BLaER1 treated with 17β-estradiol and CSF1 and Interleukin-3, amounts not matched to agents 10 nM and 100 nM (cell line): ENCODE measurements at regions not wholly inside any gene's neighbourhood (a gene's known extent, or its start where the extent isn't known, plus 50 kb on each side); places are given as distances from the start of the nearest gene placed in this dataset.

ENCODE experiments used
- H3K27ac ChIP-seq, 11 experiments: shearing (Covaris generic); formaldehyde crosslinking; 2 replicates each; pipeline ENCODE4 v1.8.1; 2022
- H3K27me3 ChIP-seq, 11 experiments: shearing (Covaris generic); formaldehyde crosslinking; 2 replicates each; pipeline ENCODE4 v1.8.1; 2022
- H3K36me3 ChIP-seq, 11 experiments: shearing (Covaris generic); formaldehyde crosslinking; 2 replicates each; pipeline ENCODE4 v1.8.1; 2022
- H3K4me1 ChIP-seq, 10 experiments: shearing (Covaris generic); formaldehyde crosslinking; 2 replicates each; pipeline ENCODE4 v1.8.1; 2022
- H3K4me2 ChIP-seq, 11 experiments: shearing (Covaris generic); formaldehyde crosslinking; 2 replicates each; pipeline ENCODE4 v1.8.1; 2022
- H3K4me3 ChIP-seq, 10 experiments: shearing (Covaris generic); formaldehyde crosslinking; 2 replicates each; pipeline ENCODE4 v1.8.1; 2022
- H3K9ac ChIP-seq, 11 experiments: shearing (Covaris generic); formaldehyde crosslinking; 2 replicates each; pipeline ENCODE4 v1.8.1; 2022
- H3K9me3 ChIP-seq, 11 experiments: shearing (Covaris generic); formaldehyde crosslinking; replicated peaks in 1 of 11; 2 replicates each; pipeline ENCODE4 v1.8.1; 2022
- H4K20me1 ChIP-seq, 11 experiments: shearing (Covaris generic); formaldehyde crosslinking; 2 replicates each; pipeline ENCODE4 v1.8.1; 2022
- Cebpa-rat ChIP-seq, 11 experiments: shearing (Covaris generic); IDR thresholded peaks; 2 replicates each; pipeline ENCODE4 v1.8.1; 2022

DNA sequence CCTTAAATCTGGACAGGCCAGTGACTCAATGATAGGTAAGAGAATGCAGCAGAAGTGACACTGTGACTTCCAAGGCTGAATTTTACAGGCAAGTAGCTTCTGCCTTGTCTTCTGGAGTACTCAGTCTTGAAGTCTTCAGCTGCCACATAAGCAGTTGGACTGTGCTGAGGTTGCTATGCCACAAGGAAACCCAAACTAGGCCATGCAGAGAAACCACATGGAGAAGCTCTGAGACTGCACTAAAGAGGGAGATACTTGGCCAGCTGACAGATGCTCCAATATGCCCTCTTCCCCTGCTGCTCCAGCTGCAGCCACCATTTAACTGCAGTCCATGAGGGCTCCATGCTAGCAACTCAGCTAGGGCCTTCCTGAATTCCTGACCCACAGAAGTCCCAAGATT lies 119.4 kb upstream of the GADL1 start:
- H3K27ac ChIP-seq: no peak overlapping the region
- peaks cover 0 to 15% (median 8%) of the 10 kb centered on the region in 10 experiments; a peak in 12 of 20 replicates for H3K4me1 ChIP-seq
- H3K9ac ChIP-seq: no peak overlapping the region
- no peaks in the 10 kb centered on the region for H4K20me1 ChIP-seq
- no peaks in the 10 kb centered on the region for H3K36me3 ChIP-seq
- no peaks in the 10 kb centered on the region for H3K27me3 ChIP-seq
- peak overlapping the region in 8 of 11 experiments; percentile 1 to 54 (median 33); a peak in 10 of 22 replicates for H3K4me2 ChIP-seq
- no peak for TF ChIP-seq Cebpa-rat (IDR thresholded peaks at IDR 0.05)
- H3K4me3 ChIP-seq: no peak overlapping the region
- H3K9me3 ChIP-seq: peaks cover 0 to 8% (median 0%) of the 10 kb centered on the region in 11 experiments; a peak in 5 of 22 replicates

DNA sequence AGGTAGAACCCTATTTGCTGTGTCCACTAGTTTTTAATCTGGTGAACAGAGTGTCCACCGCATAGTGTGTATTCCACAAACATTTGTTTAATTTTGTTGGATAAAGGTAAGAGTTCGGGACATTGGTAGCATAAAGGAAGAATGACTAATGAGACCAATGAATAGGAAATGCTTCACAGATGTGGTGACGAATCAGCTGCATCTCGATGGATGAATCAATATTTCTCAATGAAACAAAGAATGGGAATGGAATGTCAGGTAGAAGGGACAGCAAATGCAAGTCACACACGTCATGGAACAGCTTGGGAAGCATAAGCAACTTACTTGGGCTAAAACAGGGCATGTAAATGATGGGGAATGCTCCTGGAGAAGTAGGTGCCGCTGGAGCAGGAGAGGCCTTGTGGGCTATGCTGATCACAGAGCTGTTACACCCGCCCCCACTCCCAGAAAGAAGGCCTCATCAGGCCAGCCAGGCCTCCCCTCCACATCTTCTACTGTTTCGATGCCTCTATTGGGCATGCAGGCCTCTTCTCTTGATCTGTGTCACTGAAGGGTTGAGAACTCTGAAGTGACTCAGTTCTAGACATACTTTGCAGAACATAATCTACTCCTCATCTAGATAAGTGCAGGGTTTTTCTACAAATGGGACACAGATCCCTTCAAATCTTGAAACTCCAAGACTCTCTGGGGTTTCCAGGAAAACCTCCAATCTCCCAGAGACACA lies 120.0 kb upstream of the GADL1 start:
- no peaks in the 10 kb centered on the region for H3K27me3 ChIP-seq
- H3K4me2 ChIP-seq: peak overlapping the region in 8 of 11 experiments; percentile 1 to 54 (median 33); a peak in 8 of 22 replicates
- no peak for TF ChIP-seq Cebpa-rat (IDR thresholded peaks at IDR 0.05)

DNA sequence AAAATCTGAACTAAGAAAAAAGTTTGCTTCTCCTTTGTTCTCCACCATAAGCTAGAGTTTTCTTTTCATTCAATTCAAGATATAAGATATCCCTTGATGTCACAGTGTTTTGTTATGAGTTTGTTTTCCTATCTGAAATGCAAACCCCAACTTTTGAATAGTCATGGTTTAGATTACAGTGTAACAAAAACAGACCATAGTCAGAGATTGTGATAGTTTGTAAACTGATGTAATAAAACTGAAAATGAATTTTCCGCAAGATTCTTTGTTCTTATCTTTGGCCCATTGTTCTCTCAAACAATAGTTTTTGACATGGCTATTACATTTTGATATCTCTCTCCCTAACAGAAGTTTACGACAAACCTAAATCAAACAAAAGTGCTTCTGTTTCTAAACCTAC lies 121.7 kb upstream of the GADL1 start:
- no peak overlapping the region for H3K4me2 ChIP-seq
- no peaks in the 10 kb centered on the region for H4K20me1 ChIP-seq
- H3K4me1 ChIP-seq: peaks cover 0 to 15% (median 8%) of the 10 kb centered on the region in 10 experiments; a peak in 10 of 20 replicates
- H3K27me3 ChIP-seq: no peaks in the 10 kb centered on the region
- no peak overlapping the region for H3K27ac ChIP-seq
- TF ChIP-seq Cebpa-rat (IDR thresholded peaks at IDR 0.05): no peak
- no peak overlapping the region for H3K9ac ChIP-seq
- H3K36me3 ChIP-seq: no peaks in the 10 kb centered on the region
- H3K9me3 ChIP-seq: peaks cover 0 to 8% (median 0%) of the 10 kb centered on the region in 11 experiments; a peak in 5 of 22 replicates
- H3K4me3 ChIP-seq: no peak overlapping the region

More for the DNA sequence above, 120.0 kb upstream of the GADL1 start:
- Histone ChIP-seq H3K9ac (no peak overlapping the region), H3K9me3 (peaks cover 0 to 8% (median 0%) of the 10 kb centered on the region in 11 experiments; a peak in 5 of 22 replicates), H4K20me1 (no peaks in the 10 kb centered on the region), H3K27ac (no peak overlapping the region), H3K4me1 (peaks cover 0 to 15% (median 8%) of the 10 kb centered on the region in 10 experiments; a peak in 12 of 20 replicates), H3K4me3 (no peak overlapping the region), H3K36me3 (no peaks in the 10 kb centered on the region)

DNA sequence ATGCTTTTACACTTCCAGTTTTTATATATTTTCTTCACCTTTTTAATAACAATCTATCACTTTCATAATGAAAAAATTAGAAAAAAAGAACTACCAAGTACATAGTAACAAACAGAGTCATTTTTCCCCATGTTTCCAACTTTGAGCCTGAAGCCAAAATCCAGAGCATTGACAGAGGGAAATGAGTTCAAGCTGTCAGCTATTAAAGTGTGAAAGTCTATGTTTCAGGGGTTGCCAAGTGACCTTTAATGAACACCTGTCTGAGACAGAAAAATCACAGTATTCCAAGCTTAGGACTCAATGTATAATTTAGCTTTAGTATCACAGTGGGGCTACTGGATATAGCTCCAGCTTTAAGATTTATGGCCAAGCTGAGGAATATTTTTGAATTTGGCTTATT lies 128.3 kb upstream of the GADL1 start:
- Histone ChIP-seq H3K27ac (no peak overlapping the region), H4K20me1 (no peaks in the 10 kb centered on the region), H3K27me3 (no peaks in the 10 kb centered on the region), H3K4me3 (no peak overlapping the region), H3K9me3 (peaks cover 5 to 37% (median 23%) of the 10 kb centered on the region in 11 experiments; a peak in 20 of 22 replicates), H3K9ac (no peak overlapping the region), H3K4me1 (peaks cover 0 to 5% (median 0%) of the 10 kb centered on the region in 10 experiments; a peak in 2 of 20 replicates), H3K36me3 (no peaks in the 10 kb centered on the region), H3K4me2 (no peak overlapping the region)
- TF ChIP-seq Cebpa-rat (IDR thresholded peaks at IDR 0.05): no peak

DNA sequence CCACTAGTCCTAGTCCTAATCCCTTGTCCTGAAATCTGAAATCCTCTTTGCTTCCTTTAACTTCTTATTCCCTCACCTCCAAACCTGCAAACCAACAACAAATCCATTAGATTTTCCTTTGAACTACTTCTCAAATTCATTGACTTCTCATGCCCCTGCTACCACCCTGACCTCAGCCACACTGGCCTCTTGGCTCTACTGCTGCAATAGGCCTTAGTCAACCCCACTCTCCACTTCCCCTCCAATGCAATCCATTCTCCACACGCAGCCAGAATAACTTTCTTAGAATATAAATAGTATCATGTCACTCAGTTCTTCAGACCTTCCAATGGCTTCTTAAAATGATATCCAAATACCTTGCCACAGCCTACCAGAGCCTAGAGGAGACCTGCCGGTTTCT lies 131.1 kb upstream of the GADL1 start:
- Histone ChIP-seq H4K20me1 (no peaks in the 10 kb centered on the region), H3K27ac (no peak overlapping the region), H3K9me3 (peaks cover 10 to 45% (median 26%) of the 10 kb centered on the region in 11 experiments; a peak in 20 of 22 replicates), H3K27me3 (no peaks in the 10 kb centered on the region), H3K9ac (no peak overlapping the region), H3K4me1 (no peaks in the 10 kb centered on the region), H3K4me2 (no peak overlapping the region), H3K36me3 (no peaks in the 10 kb centered on the region), H3K4me3 (no peak overlapping the region)
- no peak for TF ChIP-seq Cebpa-rat (IDR thresholded peaks at IDR 0.05)

DNA sequence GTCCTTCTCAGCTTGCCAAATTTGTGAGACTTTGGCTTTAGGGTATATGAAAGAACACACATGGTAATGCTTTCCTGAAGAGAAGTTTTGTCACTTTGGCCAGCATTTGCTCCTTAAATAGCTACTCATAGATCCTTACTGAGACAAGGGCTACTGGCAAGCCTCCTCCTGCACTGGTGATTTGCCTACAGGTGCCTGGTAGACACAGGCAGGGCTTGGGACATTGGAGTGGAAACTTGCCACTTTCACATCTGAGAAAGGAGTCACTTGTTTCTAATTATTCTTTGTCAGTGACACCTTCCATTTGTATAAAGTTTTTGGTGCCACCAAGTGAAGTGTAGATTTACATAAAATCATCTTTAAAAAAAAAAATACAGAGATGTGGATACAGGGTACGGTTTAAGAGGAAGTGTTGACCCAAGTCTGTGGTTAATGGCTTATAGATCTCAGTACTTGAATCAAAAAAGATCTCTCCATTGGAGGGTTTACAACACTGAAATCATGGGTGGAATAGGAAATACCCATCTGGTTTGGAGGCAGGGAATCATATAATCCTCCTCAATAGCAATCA lies 132.8 kb upstream of the GADL1 start:
- Histone ChIP-seq H3K4me3 (no peak overlapping the region), H3K4me2 (no peak overlapping the region), H3K27ac (no peak overlapping the region), H4K20me1 (no peaks in the 10 kb centered on the region), H3K27me3 (no peaks in the 10 kb centered on the region), H3K4me1 (no peaks in the 10 kb centered on the region), H3K9me3 (peaks cover 10 to 45% (median 26%) of the 10 kb centered on the region in 11 experiments; a peak in 20 of 22 replicates), H3K36me3 (no peaks in the 10 kb centered on the region), H3K9ac (no peak overlapping the region)
- no peak for TF ChIP-seq Cebpa-rat (IDR thresholded peaks at IDR 0.05)

DNA sequence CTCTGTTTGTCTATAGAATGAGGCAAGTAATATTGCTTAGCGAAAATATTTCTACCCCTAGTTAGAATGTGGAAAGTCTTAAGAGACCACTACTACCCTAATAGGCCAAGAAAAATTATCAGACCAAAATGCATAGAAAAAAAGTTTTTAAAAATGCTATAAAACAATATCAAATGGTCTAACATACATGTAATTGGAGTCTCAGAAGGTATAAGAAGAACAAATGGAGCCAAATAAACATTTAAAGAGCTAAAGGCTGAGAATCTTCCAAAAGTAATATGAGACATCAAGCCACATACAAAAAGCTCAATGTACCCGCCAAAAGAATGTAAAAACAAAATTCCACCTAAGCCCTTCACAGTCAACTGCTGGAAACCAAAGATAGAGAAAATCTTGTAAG lies 133.5 kb upstream of the GADL1 start:
- H3K27ac ChIP-seq: no peak overlapping the region
- no peaks in the 10 kb centered on the region for H3K27me3 ChIP-seq
- no peaks in the 10 kb centered on the region for H3K4me1 ChIP-seq
- H4K20me1 ChIP-seq: no peaks in the 10 kb centered on the region
- H3K9me3 ChIP-seq: peaks cover 10 to 45% (median 26%) of the 10 kb centered on the region in 11 experiments; a peak in 20 of 22 replicates
- H3K4me2 ChIP-seq: no peak overlapping the region
- no peak for TF ChIP-seq Cebpa-rat (IDR thresholded peaks at IDR 0.05)
- H3K36me3 ChIP-seq: no peaks in the 10 kb centered on the region
- H3K9ac ChIP-seq: no peak overlapping the region
- H3K4me3 ChIP-seq: no peak overlapping the region

DNA sequence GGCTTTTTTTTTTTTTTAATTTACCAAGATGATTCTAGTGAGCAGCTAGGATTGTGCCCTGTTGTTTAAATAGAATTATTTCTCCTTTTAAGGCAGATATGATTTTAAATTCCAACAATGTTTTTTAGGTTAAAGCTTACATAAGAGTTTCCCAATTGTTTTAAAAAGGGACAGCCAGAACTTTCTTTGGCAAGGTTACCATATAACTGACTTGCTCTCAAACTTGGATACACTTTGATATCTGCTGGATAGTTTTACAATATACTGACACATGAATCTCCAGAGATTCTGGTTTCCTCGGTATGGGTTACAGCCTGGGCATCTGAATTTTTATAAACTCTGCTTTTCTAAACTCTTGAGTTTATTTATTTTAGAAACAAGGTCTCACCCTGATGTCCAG lies 134.3 kb upstream of the GADL1 start:
- Histone ChIP-seq H3K36me3 (no peaks in the 10 kb centered on the region), H3K4me3 (no peak overlapping the region), H4K20me1 (no peaks in the 10 kb centered on the region)

DNA sequence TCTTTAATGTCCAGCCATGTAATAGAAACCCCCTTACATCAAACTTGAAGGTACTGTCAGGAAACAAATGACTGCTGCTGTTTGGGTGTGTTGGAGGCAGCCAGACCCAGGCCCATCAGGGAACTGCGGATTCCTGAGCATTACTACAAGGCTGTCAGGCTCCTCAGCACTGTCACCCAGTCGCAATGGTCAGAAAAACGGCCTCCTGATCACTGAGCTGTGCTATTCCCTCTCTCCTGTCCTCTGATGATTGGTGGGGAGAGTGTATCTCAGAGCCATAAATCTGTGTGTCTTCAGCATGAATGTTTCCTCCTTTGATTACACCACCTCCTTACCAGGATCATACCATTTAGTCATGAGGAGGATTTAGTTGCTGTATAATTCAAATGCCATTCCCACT lies 135.2 kb upstream of the GADL1 start:
- Histone ChIP-seq H3K36me3 (no peaks in the 10 kb centered on the region), H3K4me3 (no peak overlapping the region), H3K4me1 (no peaks in the 10 kb centered on the region), H3K27me3 (no peaks in the 10 kb centered on the region), H3K9me3 (peaks cover 6 to 38% (median 25%) of the 10 kb centered on the region in 11 experiments; a peak in 20 of 22 replicates), H4K20me1 (no peaks in the 10 kb centered on the region), H3K27ac (no peak overlapping the region), H3K4me2 (no peak overlapping the region), H3K9ac (no peak overlapping the region)
- TF ChIP-seq Cebpa-rat (IDR thresholded peaks at IDR 0.05): no peak

More for the DNA sequence above, 134.3 kb upstream of the GADL1 start:
- Histone ChIP-seq H3K9me3 (peaks cover 10 to 45% (median 26%) of the 10 kb centered on the region in 11 experiments; a peak in 20 of 22 replicates), H3K4me2 (no peak overlapping the region), H3K9ac (no peak overlapping the region), H3K27me3 (no peaks in the 10 kb centered on the region), H3K27ac (no peak overlapping the region), H3K4me1 (no peaks in the 10 kb centered on the region)
- TF ChIP-seq Cebpa-rat (IDR thresholded peaks at IDR 0.05): no peak
